Smooth muscle cell (in vitro differentiated cells): ENCODE measurements at regions not wholly inside any gene's neighbourhood (a gene's known extent, or its start where the extent isn't known, plus 50 kb on each side); places are given as distances from the start of the nearest gene placed in this dataset.

Source experiments
- DNase-seq: peaks from one replicate; lab custom pipeline; 2025; ENCODE audit not compliant: unreplicated experiment; lab: John Stamatoyannopoulos, UW
- H2AFZ ChIP-seq: fragments of 200-600 bp; sonication (generic); 2 replicates; pipeline ENCODE4 v1.6.0; 2016; ENCODE audit warnings: antibody characterized with exemption, low read depth, mild to moderate bottlenecking
- H3F3A ChIP-seq: fragments of 200-600 bp; sonication (generic); 2 replicates; pipeline ENCODE4 v1.6.0; 2017; ENCODE audit warnings: antibody characterized with exemption, low read depth
- H3K27ac ChIP-seq: fragments of 200-600 bp; sonication (generic); 2 replicates; pipeline ENCODE4 v1.5.1; 2016; ENCODE audit warnings: low read depth, mild to moderate bottlenecking
- H3K27me3 ChIP-seq: fragments of 200-600 bp; sonication (generic); 2 replicates; pipeline ENCODE4 v1.6.1; 2016; ENCODE audit warnings: low read depth, mild to moderate bottlenecking
- H3K36me3 ChIP-seq: fragments of 200-600 bp; sonication (generic); 2 replicates; pipeline ENCODE4 v1.5.1; 2016; ENCODE audit warnings: low read depth
- H3K4me1 ChIP-seq: fragments of 200-600 bp; sonication (generic); 2 replicates; pipeline ENCODE4 v1.5.1; 2016; ENCODE audit warnings: low read depth
- H3K4me2 ChIP-seq: fragments of 200-600 bp; sonication (generic); 2 replicates; pipeline ENCODE4 v1.6.0; 2016; ENCODE audit warnings: mild to moderate bottlenecking
- H3K4me3 ChIP-seq: fragments of 200-600 bp; sonication (generic); 2 replicates; pipeline ENCODE4 v1.5.1; 2016; ENCODE audit warnings: mild to moderate bottlenecking
- H3K79me2 ChIP-seq: fragments of 200-600 bp; sonication (generic); 2 replicates; pipeline ENCODE4 v1.6.0; 2016; ENCODE audit warnings: low read depth, mild to moderate bottlenecking
- H3K9ac ChIP-seq: fragments of 200-600 bp; sonication (generic); 2 replicates; pipeline ENCODE4 v1.6.0; 2016; ENCODE audit warnings: low read depth
- H3K9me3 ChIP-seq: fragments of 200-600 bp; sonication (generic); replicated peaks from 2 replicates; pipeline ENCODE4 v1.5.1; 2016; ENCODE audit warnings: low read depth
- H4K20me1 ChIP-seq: fragments of 200-600 bp; sonication (generic); 2 replicates; pipeline ENCODE4 v1.6.0; 2016; ENCODE audit warnings: low read depth
- CTCF ChIP-seq: fragments of 200-600 bp; sonication (generic); IDR thresholded peaks from 2 replicates; pipeline ENCODE4 v1.5.1; 2017; ENCODE audit warnings: borderline replicate concordance, mild to moderate bottlenecking, antibody characterized with exemption; ENCODE audit not compliant: insufficient read depth, poor library complexity, severe bottlenecking
- WGBS: methylation state at CpG from one replicate; pipeline ENCODE4 v1.1.7; 2016; ENCODE audit warnings: low lambda C conversion rate; 5-methylcytosine and 5-hydroxymethylcytosine counted together

- peaks cover 38% of the 10 kb centered on the region for H3K27me3 ChIP-seq
- TF ChIP-seq CTCF: no peak
- H3K4me3 ChIP-seq: no peak overlapping the region
- WGBS: 73% methylated on average over 4 of the region's 4 CpGs
- H3K4me1 ChIP-seq: no peaks in the 10 kb centered on the region
- H3K36me3 ChIP-seq: no peaks in the 10 kb centered on the region
- no peaks in the 10 kb centered on the region for H3F3A ChIP-seq
- H4K20me1 ChIP-seq: no peaks in the 10 kb centered on the region
- no peaks in the 10 kb centered on the region for H3K9me3 ChIP-seq
- no peak for DNase-seq
- no peak overlapping the region for H3K9ac ChIP-seq
- no peak overlapping the region for H3K27ac ChIP-seq
- H3K4me2 ChIP-seq: no peak overlapping the region
- H3K79me2 ChIP-seq: no peaks in the 10 kb centered on the region
- no peak overlapping the region for H2AFZ ChIP-seq
Observed at GRCh38 chr1:30052178-30052577, 671.2 kb downstream of the MATN1 start.

GRCh38 chr1:30051777-30052176 is 671.6 kb downstream of the MATN1 start:
- TF ChIP-seq CTCF: no peak
- WGBS: 96% methylated on average over 6 of the region's 6 CpGs
- H3K36me3 ChIP-seq: no peaks in the 10 kb centered on the region

GRCh38 chr1:30049748-30050296 is 673.6 kb downstream of the MATN1 start:
- Histone ChIP-seq H3K4me1 (no peaks in the 10 kb centered on the region), H3K27ac (no peak overlapping the region), H3K4me2 (no peak overlapping the region), H4K20me1 (no peaks in the 10 kb centered on the region), H3K27me3 (peaks cover 19% of the 10 kb centered on the region), H3K9ac (no peak overlapping the region), H3K9me3 (no peaks in the 10 kb centered on the region), H3K4me3 (no peak overlapping the region), H2AFZ (no peak overlapping the region), H3F3A (no peaks in the 10 kb centered on the region), H3K36me3 (no peaks in the 10 kb centered on the region), H3K79me2 (no peaks in the 10 kb centered on the region)
- TF ChIP-seq CTCF: no peak
- 93% methylated on average over 4 of the region's 4 CpGs for WGBS
- no peak for DNase-seq

More at GRCh38 chr1:30051777-30052176, 671.6 kb downstream of the MATN1 start:
- H3K4me2 ChIP-seq: no peak overlapping the region
- no peak overlapping the region for H2AFZ ChIP-seq
- DNase-seq: no peak
- no peak overlapping the region for H3K9ac ChIP-seq
- H3K9me3 ChIP-seq: no peaks in the 10 kb centered on the region
- no peak overlapping the region for H3K27ac ChIP-seq
- H4K20me1 ChIP-seq: no peaks in the 10 kb centered on the region
- no peak overlapping the region for H3K4me3 ChIP-seq
- H3F3A ChIP-seq: no peaks in the 10 kb centered on the region
- H3K4me1 ChIP-seq: no peaks in the 10 kb centered on the region
- H3K79me2 ChIP-seq: no peaks in the 10 kb centered on the region
- H3K27me3 ChIP-seq: peaks cover 37% of the 10 kb centered on the region

GRCh38 chr1:30048905-30049304 is 674.5 kb downstream of the MATN1 start:
- Histone ChIP-seq H2AFZ (no peak overlapping the region), H3K4me1 (no peaks in the 10 kb centered on the region), H3K79me2 (no peaks in the 10 kb centered on the region), H3K27me3 (peaks cover 12% of the 10 kb centered on the region), H4K20me1 (no peaks in the 10 kb centered on the region), H3K9ac (no peak overlapping the region), H3K36me3 (no peaks in the 10 kb centered on the region), H3K4me3 (no peak overlapping the region), H3K9me3 (no peaks in the 10 kb centered on the region), H3K4me2 (no peak overlapping the region), H3F3A (no peaks in the 10 kb centered on the region), H3K27ac (no peak overlapping the region)
- no peak for TF ChIP-seq CTCF
- no peak for DNase-seq
- WGBS: 97% methylated on average over 5 of the region's 5 CpGs
